Keratinocyte (primary cell): ENCODE measurements at regions not wholly inside any gene's neighbourhood (a gene's known extent, or its start where the extent isn't known, plus 50 kb on each side); places are given as distances from the start of the nearest gene placed in this dataset.

Experiments used
- DNase-seq: peaks from one replicate; pipeline ENCODE4 v3.0.0-alpha.2; 2011; ENCODE audit warnings: low read depth, missing footprints, low spot score
- FAIRE-seq: peaks from 2 replicates; lab custom pipeline; 2011; peaks lifted over from hg19 to GRCh38; lab: Jason Lieb, UNC
- H2AFZ ChIP-seq: 2 replicates; pipeline ENCODE4 v1.6.0; 2012; ENCODE audit warnings: low read length, control low read depth, inconsistent platforms; ENCODE audit not compliant: control insufficient read depth
- H3K27ac ChIP-seq: 2 replicates; pipeline ENCODE4 v1.5.1; 2011; ENCODE audit warnings: low read length; ENCODE audit not compliant: control insufficient read depth, insufficient read depth
- H3K27me3 ChIP-seq: 3 replicates; pipeline ENCODE4 v1.6.0; 2011; ENCODE audit warnings: low read length; ENCODE audit not compliant: control insufficient read depth, insufficient read depth; ENCODE audit errors: extremely low read depth
- H3K36me3 ChIP-seq, 2 experiments: 2 replicates in 1 of 2; 3 replicates in 1 of 2; pipeline ENCODE4 v1.5.1; 2011; ENCODE audit warnings: low read length in 2 of 2, mild to moderate bottlenecking in 1 of 2; ENCODE audit not compliant: control insufficient read depth in 2 of 2, insufficient read depth in 2 of 2; ENCODE audit errors: extremely low read depth in 1 of 2
- H3K4me1 ChIP-seq: 3 replicates; pipeline ENCODE4 v1.5.1; 2011; ENCODE audit warnings: low read length; ENCODE audit not compliant: control insufficient read depth, insufficient read depth; ENCODE audit errors: extremely low read depth
- H3K4me2 ChIP-seq: 3 replicates; pipeline ENCODE4 v1.6.0; 2011; ENCODE audit warnings: low read depth, low read length; ENCODE audit not compliant: control insufficient read depth, insufficient read depth; ENCODE audit errors: extremely low read depth
- H3K4me3 ChIP-seq, 3 experiments: fragments of 200-600 bp in 1 of 3; sonication (generic) in 1 of 3; 2 replicates in 2 of 3; 3 replicates in 1 of 3; pipeline ENCODE4 v1.5.1; 2011 to 2016; ENCODE audit warnings: low read length in 3 of 3, mild to moderate bottlenecking in 3 of 3, control low read depth in 2 of 3, inconsistent platforms in 1 of 3, low read depth in 1 of 3, mixed read lengths in 1 of 3, mixed run types in 1 of 3, moderate library complexity in 1 of 3; ENCODE audit not compliant: control insufficient read depth in 2 of 3, insufficient read depth in 2 of 3; ENCODE audit errors: extremely low read depth in 1 of 3
- H3K79me2 ChIP-seq: 2 replicates; pipeline ENCODE4 v1.6.0; 2012; ENCODE audit warnings: low read length; ENCODE audit not compliant: control insufficient read depth, insufficient read depth
- H3K9ac ChIP-seq: 3 replicates; pipeline ENCODE4 v1.6.0; 2011; ENCODE audit warnings: low read length; ENCODE audit not compliant: control insufficient read depth, insufficient read depth; ENCODE audit errors: extremely low read depth
- H3K9me1 ChIP-seq: 3 replicates; pipeline ENCODE4 v1.6.0; 2011; ENCODE audit warnings: low read length; ENCODE audit not compliant: control insufficient read depth, insufficient read depth; ENCODE audit errors: extremely low read depth
- H3K9me3 ChIP-seq: 2 replicates; pipeline ENCODE4 v1.5.1; 2012; ENCODE audit warnings: low read depth, low read length; ENCODE audit not compliant: control insufficient read depth
- H4K20me1 ChIP-seq: 3 replicates; pipeline ENCODE4 v1.6.0; 2011; ENCODE audit warnings: low read length; ENCODE audit not compliant: control insufficient read depth, insufficient read depth; ENCODE audit errors: extremely low read depth
- EZH2 ChIP-seq: IDR thresholded peaks from one replicate; pipeline ENCODE4 v1.6.1; 2012; ENCODE audit warnings: inconsistent platforms, mild to moderate bottlenecking, low read length, moderate library complexity
- dilution Hi-C: fragments of 300-500 bp; cut with MboI; formaldehyde crosslinking; loops from one replicate; pipeline ENCODE4 v1.7.0; 2020; ENCODE audit warnings: low sequenced_read_pairs; ENCODE audit not compliant: extremely low pct_ligation_motif_present
- TF ChIP-seq, protein P1 (sequence below), 3 experiments: IDR thresholded peaks in 1 of 3; conservative IDR thresholded peaks in 1 of 3; optimal IDR thresholded peaks in 1 of 3; 2 replicates in 2 of 3; 3 replicates in 1 of 3; pipeline versions ENCODE3 to v1.5.1; 2011; ENCODE audit warnings: low read length in 3 of 3, mild to moderate bottlenecking in 3 of 3, moderate library complexity in 2 of 3, control low read depth in 1 of 3, inconsistent platforms in 1 of 3; ENCODE audit not compliant: insufficient read depth in 2 of 3; ENCODE audit errors: extremely low read depth in 1 of 3

DNA sequence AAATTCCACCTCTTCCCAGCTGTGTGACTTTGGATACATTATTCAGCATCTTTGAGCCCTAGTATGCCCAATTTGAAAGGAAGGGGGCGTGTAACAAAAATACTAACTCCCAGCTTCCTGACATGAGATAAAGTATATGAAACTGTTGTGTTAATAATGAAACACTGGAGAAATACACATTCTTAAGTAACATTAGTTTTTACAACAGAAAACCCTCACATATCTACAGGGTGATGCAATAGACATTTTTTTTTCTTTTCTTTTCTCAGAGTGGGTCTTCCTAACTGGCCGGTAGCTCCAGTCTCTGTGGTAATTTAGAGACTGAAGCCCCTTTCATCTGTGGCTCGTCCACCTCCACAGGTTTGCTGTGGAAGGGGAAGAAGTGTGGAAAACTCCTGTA is 79.5 kb downstream of the CD83 start:
- Histone ChIP-seq H2AFZ (no peak overlapping the region), H3K9me3 (no peaks in the 10 kb centered on the region), H3K27me3 (no peaks in the 10 kb centered on the region), H3K79me2 (no peaks in the 10 kb centered on the region), H3K4me1 (no peaks in the 10 kb centered on the region), H3K27ac (no peak overlapping the region), H3K9me1 (no peaks in the 10 kb centered on the region), H3K36me3 (no peaks in the 10 kb centered on the region), H3K4me2 (no peak overlapping the region), H3K4me3 (no peak overlapping the region), H3K9ac (no peak overlapping the region), H4K20me1 (no peaks in the 10 kb centered on the region)
- dilution Hi-C loops, result no loop called here
- TF ChIP-seq, protein P1, sequence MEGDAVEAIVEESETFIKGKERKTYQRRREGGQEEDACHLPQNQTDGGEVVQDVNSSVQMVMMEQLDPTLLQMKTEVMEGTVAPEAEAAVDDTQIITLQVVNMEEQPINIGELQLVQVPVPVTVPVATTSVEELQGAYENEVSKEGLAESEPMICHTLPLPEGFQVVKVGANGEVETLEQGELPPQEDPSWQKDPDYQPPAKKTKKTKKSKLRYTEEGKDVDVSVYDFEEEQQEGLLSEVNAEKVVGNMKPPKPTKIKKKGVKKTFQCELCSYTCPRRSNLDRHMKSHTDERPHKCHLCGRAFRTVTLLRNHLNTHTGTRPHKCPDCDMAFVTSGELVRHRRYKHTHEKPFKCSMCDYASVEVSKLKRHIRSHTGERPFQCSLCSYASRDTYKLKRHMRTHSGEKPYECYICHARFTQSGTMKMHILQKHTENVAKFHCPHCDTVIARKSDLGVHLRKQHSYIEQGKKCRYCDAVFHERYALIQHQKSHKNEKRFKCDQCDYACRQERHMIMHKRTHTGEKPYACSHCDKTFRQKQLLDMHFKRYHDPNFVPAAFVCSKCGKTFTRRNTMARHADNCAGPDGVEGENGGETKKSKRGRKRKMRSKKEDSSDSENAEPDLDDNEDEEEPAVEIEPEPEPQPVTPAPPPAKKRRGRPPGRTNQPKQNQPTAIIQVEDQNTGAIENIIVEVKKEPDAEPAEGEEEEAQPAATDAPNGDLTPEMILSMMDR (optimal IDR thresholded peaks at IDR 0.05 in 1 of 3, IDR thresholded peaks at IDR 0.05 in 1 of 3, conservative IDR thresholded peaks at IDR 0.05 in 1 of 3; ENCODE audit: extremely low read depth in 1 of 3, insufficient read depth in 2 of 3, low read length in 3 of 3), result no peak
- no peak for TF ChIP-seq EZH2
- DNase-seq (no peak), FAIRE-seq (no peak)

DNA sequence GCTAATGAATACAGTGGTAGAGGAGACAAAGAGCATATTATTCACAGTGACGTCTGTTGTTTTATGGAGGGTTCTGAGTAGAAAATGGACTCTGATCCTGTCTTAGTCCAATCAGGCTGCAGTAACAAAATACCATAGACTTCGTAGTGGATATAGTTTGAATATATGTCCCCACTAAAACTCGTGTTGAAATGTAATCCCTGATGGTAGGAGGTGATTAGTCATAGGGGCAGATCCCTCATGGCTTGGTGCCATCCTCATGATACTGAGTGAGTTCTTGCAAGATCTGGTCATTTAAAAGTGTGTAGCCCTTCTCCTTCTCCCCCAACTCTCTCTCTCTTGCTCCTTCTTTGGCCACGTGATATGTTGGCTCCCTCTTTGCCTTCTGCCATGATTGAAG is 82.5 kb downstream of the CD83 start:
- H3K4me2 ChIP-seq, result no peak overlapping the region
- no peak overlapping the region for H3K27ac ChIP-seq
- DNase-seq (no peak), FAIRE-seq (peak; percentile 67)
- H3K79me2 ChIP-seq, result no peaks in the 10 kb centered on the region
- dilution Hi-C loops, result no loop called here
- H2AFZ ChIP-seq, result no peak overlapping the region
- H4K20me1 ChIP-seq, result no peaks in the 10 kb centered on the region
- H3K9ac ChIP-seq, result no peak overlapping the region
- TF ChIP-seq, protein P1 (optimal IDR thresholded peaks at IDR 0.05 in 1 of 3, IDR thresholded peaks at IDR 0.05 in 1 of 3, conservative IDR thresholded peaks at IDR 0.05 in 1 of 3; ENCODE audit: extremely low read depth in 1 of 3, insufficient read depth in 2 of 3, low read length in 3 of 3), result no peak
- no peak for TF ChIP-seq EZH2
- no peaks in the 10 kb centered on the region for H3K27me3 ChIP-seq
- H3K9me1 ChIP-seq, result no peaks in the 10 kb centered on the region
- no peaks in the 10 kb centered on the region for H3K36me3 ChIP-seq
- no peaks in the 10 kb centered on the region for H3K9me3 ChIP-seq
- H3K4me3 ChIP-seq, result no peak overlapping the region
- no peaks in the 10 kb centered on the region for H3K4me1 ChIP-seq
